Naive thymus-derived CD4-positive, alpha-beta T cell (primary cell): ENCODE measurements at regions not wholly inside any gene's neighbourhood (a gene's known extent, or its start where the extent isn't known, plus 50 kb on each side); places are given as distances from the start of the nearest gene placed in this dataset.

Experiments
- ATAC-seq: fragments of 150-1000 bp; cut with Tn5 transposase; 2 replicates; pipeline ENCODE4 v1.10.0; 2021; ENCODE audit warnings: mild to moderate bottlenecking, moderate library complexity
- CTCF ChIA-PET: fragments of 350-600 bp; sonication (Branson Sonifier 250); formaldehyde crosslinking; loops from one replicate; lab custom pipeline; 2021; ENCODE audit warnings: antibody characterized with exemption; lab: Charles Lee
- POLR2A ChIA-PET: fragments of 350-600 bp; sonication (Branson Sonifier 250); formaldehyde crosslinking; loops from one replicate; lab custom pipeline; 2021; ENCODE audit warnings: antibody characterized with exemption, inconsistent platforms; lab: Charles Lee
- DNase-seq, 9 donors: peaks; one replicate each; pipeline versions ENCODE4 v3.0.0 to v3.0.0-alpha.2; 2020 to 2022; ENCODE audit warnings: mixed read lengths in 1 of 9
- H3K27ac ChIP-seq: one replicate; pipeline ENCODE4 v1.7.0; 2013; ENCODE audit warnings: mild to moderate bottlenecking, low read depth, low read length, moderate library complexity
- H3K27me3 ChIP-seq, 2 donors: one replicate each; pipeline ENCODE4 v1.7.0; 2013; ENCODE audit warnings: low read length in 2 of 2, mild to moderate bottlenecking in 2 of 2, moderate library complexity in 2 of 2; ENCODE audit not compliant: control insufficient read depth in 2 of 2, insufficient read depth in 2 of 2
- H3K36me3 ChIP-seq, 3 experiments: 1 replicate in 2 of 3; 2 replicates in 1 of 3; pipeline ENCODE4 v1.7.0; 2013; ENCODE audit warnings: low read length in 3 of 3, mild to moderate bottlenecking in 3 of 3, moderate library complexity in 1 of 3; ENCODE audit not compliant: insufficient read depth in 3 of 3, control insufficient read depth in 2 of 3
- H3K4me1 ChIP-seq, 2 donors: one replicate each; pipeline ENCODE4 v1.7.0; 2013; ENCODE audit warnings: low read length in 2 of 2, mild to moderate bottlenecking in 2 of 2, moderate library complexity in 1 of 2; ENCODE audit not compliant: control insufficient read depth in 2 of 2, insufficient read depth in 2 of 2
- H3K4me3 ChIP-seq: 2 replicates; pipeline ENCODE4 v1.7.0; 2013; ENCODE audit warnings: mild to moderate bottlenecking, low read length
- H3K9me3 ChIP-seq, 3 experiments: 1 replicate in 2 of 3; 2 replicates in 1 of 3; pipeline ENCODE4 v1.7.0; 2013; ENCODE audit warnings: low read length in 3 of 3; ENCODE audit not compliant: control insufficient read depth in 2 of 3
- H3K27ac Mint-ChIP-seq, 9 donors: one replicate each; pipeline ENCODE4 v1.8.0; 2020 to 2022; ENCODE audit warnings: mixed read lengths in 9 of 9, mild to moderate bottlenecking in 8 of 9, moderate library complexity in 5 of 9, inconsistent platforms in 2 of 9
- H3K27me3 Mint-ChIP-seq, 5 donors: one replicate each; pipeline ENCODE4 v1.8.0; 2021 to 2022; ENCODE audit warnings: mixed read lengths in 5 of 5, mild to moderate bottlenecking in 1 of 5
- H3K36me3 Mint-ChIP-seq, 5 donors: one replicate each; pipeline ENCODE4 v1.8.0; 2020 to 2022; ENCODE audit warnings: mixed read lengths in 5 of 5, mild to moderate bottlenecking in 3 of 5, inconsistent platforms in 1 of 5
- H3K4me1 Mint-ChIP-seq, 7 donors: one replicate each; pipeline ENCODE4 v1.8.0; 2020 to 2022; ENCODE audit warnings: mixed read lengths in 7 of 7, mild to moderate bottlenecking in 3 of 7, inconsistent platforms in 1 of 7
- H3K4me3 Mint-ChIP-seq, 10 donors: one replicate each; pipeline ENCODE4 v1.8.0; 2020 to 2022; ENCODE audit warnings: mild to moderate bottlenecking in 10 of 10, mixed read lengths in 10 of 10, moderate library complexity in 6 of 10, inconsistent platforms in 2 of 10
- H3K9me3 Mint-ChIP-seq, 11 donors: one replicate each; pipeline ENCODE4 v1.8.0; 2020 to 2022; ENCODE audit warnings: mixed read lengths in 11 of 11, mild to moderate bottlenecking in 4 of 11, inconsistent platforms in 1 of 11, moderate library complexity in 1 of 11
- intact Hi-C, 2 donors: fragments of 100-400 bp; cut with micrococcal nuclease; formaldehyde crosslinking; loops; one replicate each; pipeline ENCODE4 v1.15.1; 2023

DNA sequence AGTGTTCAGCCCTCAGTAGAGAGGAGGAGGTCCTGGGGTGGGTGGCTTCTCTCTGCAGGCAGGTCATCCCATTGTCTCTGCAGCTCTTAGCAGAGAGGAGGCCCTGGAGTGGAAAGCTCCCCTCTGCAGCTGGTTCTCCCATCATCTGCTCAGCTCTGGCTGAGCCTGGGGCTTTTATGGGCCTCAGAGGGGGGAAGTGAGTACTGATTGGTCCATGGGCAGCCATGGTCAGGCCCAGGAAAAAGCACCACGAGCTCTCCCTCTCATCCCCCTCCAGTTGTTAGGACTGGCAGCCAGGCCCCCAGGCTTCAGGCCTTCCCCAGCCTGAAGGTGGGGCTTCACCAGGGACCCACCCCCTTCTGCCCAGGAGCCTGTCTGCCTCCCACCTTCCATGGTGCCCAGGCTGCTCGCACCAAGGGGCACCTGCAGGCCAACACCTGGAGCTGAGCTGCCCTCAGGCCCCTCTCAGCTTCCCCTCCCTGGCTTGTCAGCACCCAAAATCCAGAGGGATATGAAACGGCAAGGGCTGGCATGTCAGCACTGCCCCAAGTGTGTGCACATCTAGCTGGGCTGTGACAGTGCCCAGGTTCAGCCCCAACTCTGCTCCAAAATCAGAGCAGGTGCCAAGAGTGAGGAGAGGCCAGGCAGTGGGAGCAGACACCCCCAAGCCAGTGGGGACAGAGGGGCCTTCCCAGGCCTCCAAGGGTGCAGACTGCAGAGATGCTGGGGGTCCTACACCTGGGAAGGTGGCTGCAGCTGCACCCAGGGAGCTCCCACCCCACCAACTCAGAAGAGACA lies 449.0 kb downstream of the MATN1 start:
- Histone ChIP-seq H3K27ac (no peak overlapping the region), H3K36me3 (no peaks in the 10 kb centered on the region), H3K9me3 (no peaks in the 10 kb centered on the region), H3K4me1 (no peaks in the 10 kb centered on the region), H3K27me3 (no peaks in the 10 kb centered on the region), H3K4me3 (no peak overlapping the region)
- Mint-ChIP-seq H3K36me3 (no peaks in the 10 kb centered on the region), H3K4me3 (no peak overlapping the region), H3K27me3 (peaks cover 0 to 19% (median 10%) of the 10 kb centered on the region in 5 donors), H3K9me3 (peaks cover 0 to 5% (median 0%) of the 10 kb centered on the region in 11 donors), H3K27ac (no peak overlapping the region), H3K4me1 (peaks cover 0 to 1% (median 0%) of the 10 kb centered on the region in 7 donors)
- no peak for ATAC-seq
- intact Hi-C loops = no loop called here
- DNase-seq = no peak
- ChIA-PET CTCF (no interaction called here), POLR2A (no interaction called here)

DNA sequence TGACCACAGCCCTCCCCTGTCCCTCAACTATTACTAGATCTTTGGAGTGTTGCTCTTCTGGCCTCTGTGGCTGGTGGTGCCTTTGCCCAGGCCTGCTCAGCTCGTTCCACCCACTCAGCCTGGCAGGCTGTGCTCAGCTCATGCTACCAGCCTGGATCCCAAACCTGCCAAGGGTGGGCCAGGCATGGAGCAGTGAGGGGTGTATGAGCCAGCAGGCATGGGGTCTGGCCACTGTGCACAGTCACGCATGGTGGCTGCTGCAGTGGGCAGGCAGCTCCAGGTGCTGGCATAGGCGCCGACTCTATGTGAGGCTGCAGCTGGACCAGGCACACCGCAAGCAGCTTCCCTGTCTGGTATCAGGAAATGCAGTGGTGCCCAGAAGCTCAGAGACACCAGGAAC lies 449.9 kb downstream of the MATN1 start:
- Histone ChIP-seq H3K27ac (no peak overlapping the region), H3K4me1 (no peaks in the 10 kb centered on the region), H3K27me3 (no peaks in the 10 kb centered on the region), H3K9me3 (no peaks in the 10 kb centered on the region), H3K4me3 (no peak overlapping the region), H3K36me3 (no peaks in the 10 kb centered on the region)
- ChIA-PET CTCF (no interaction called here), POLR2A (no interaction called here)
- Mint-ChIP-seq H3K9me3 (peaks cover 0 to 5% (median 0%) of the 10 kb centered on the region in 11 donors), H3K27ac (no peak overlapping the region), H3K4me1 (peaks cover 0 to 1% (median 0%) of the 10 kb centered on the region in 7 donors), H3K27me3 (peaks cover 0 to 14% (median 13%) of the 10 kb centered on the region in 5 donors), H3K36me3 (no peaks in the 10 kb centered on the region), H3K4me3 (no peak overlapping the region)
- DNase-seq (no peak), ATAC-seq (no peak)
- intact Hi-C loops = no loop called here

DNA sequence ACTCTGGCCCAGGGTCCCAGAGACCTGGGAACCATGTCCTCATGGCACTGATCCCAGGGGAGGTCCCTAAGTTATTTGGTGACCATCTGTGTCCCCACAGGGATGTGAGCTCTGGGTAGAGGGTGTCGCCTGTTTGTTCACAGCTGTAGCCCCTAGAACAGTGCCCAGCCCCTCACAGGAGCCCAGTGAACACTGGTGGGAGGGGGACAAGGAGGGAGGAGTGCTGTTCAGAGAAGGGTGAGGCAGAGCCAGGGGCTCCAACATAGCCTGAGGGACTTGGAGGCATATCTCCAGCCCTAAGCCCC lies 450.4 kb downstream of the MATN1 start:
- peaks cover 0 to 5% (median 0%) of the 10 kb centered on the region in 11 donors for H3K9me3 Mint-ChIP-seq
- DNase-seq (no peak), ATAC-seq (no peak)
- no peak overlapping the region for H3K27ac Mint-ChIP-seq
- intact Hi-C loops = no loop called here
- H3K4me3 Mint-ChIP-seq = no peak overlapping the region
- peaks cover 0 to 14% (median 12%) of the 10 kb centered on the region in 5 donors for H3K27me3 Mint-ChIP-seq
- Histone ChIP-seq H3K4me3 (no peak overlapping the region), H3K4me1 (no peaks in the 10 kb centered on the region), H3K27ac (no peak overlapping the region), H3K36me3 (no peaks in the 10 kb centered on the region), H3K9me3 (no peaks in the 10 kb centered on the region), H3K27me3 (no peaks in the 10 kb centered on the region)
- ChIA-PET CTCF (no interaction called here), POLR2A (no interaction called here)
- H3K4me1 Mint-ChIP-seq = peaks cover 0 to 1% (median 0%) of the 10 kb centered on the region in 7 donors
- no peaks in the 10 kb centered on the region for H3K36me3 Mint-ChIP-seq

DNA sequence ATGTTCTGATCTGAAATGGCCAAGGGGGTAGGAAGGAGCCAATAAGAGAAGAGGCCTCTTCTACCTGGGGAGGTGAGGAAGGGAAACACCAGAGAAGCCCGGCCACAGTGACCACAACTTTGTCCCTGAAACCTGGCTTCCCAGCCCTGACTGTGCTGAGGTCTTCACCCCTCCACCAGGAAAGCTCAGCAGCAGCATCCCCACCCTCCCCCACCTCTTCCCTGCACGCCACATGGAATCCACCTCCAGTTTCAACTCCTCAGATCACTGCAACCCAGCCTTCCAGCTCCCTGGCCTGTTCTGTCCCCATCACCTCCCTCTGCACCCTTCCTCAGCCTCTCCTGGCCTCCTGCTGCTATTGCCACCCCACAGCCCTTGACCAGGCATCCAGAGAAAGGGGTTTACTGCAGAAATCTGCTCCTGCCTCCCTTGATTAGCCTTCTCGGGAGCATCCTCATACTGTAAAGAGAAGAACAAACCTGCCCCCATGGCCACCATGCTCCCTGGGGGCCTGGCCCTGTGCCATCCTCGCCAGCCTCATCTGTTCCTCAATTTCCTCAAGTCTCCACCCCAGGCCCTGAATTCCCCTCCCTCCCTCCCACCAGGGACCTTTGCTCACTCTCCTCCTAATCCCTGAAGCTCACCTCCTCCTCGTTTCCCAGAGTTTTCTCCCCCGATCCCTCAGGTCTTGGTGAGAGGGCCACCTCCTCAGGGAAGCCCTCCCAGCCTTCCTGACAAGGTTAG lies 450.9 kb downstream of the MATN1 start:
- ChIA-PET CTCF (no interaction called here), POLR2A (no interaction called here)
- Histone ChIP-seq H3K36me3 (no peaks in the 10 kb centered on the region), H3K4me3 (no peak overlapping the region), H3K27ac (no peak overlapping the region), H3K4me1 (no peaks in the 10 kb centered on the region), H3K9me3 (no peaks in the 10 kb centered on the region), H3K27me3 (no peaks in the 10 kb centered on the region)
- Mint-ChIP-seq H3K36me3 (no peaks in the 10 kb centered on the region), H3K27ac (no peak overlapping the region), H3K4me1 (peaks cover 0 to 1% (median 0%) of the 10 kb centered on the region in 7 donors), H3K4me3 (no peak overlapping the region), H3K27me3 (peaks cover 0 to 14% (median 9%) of the 10 kb centered on the region in 5 donors), H3K9me3 (peaks cover 0 to 5% (median 0%) of the 10 kb centered on the region in 11 donors)
- DNase-seq (no peak), ATAC-seq (no peak)
- intact Hi-C loops = no loop called here

DNA sequence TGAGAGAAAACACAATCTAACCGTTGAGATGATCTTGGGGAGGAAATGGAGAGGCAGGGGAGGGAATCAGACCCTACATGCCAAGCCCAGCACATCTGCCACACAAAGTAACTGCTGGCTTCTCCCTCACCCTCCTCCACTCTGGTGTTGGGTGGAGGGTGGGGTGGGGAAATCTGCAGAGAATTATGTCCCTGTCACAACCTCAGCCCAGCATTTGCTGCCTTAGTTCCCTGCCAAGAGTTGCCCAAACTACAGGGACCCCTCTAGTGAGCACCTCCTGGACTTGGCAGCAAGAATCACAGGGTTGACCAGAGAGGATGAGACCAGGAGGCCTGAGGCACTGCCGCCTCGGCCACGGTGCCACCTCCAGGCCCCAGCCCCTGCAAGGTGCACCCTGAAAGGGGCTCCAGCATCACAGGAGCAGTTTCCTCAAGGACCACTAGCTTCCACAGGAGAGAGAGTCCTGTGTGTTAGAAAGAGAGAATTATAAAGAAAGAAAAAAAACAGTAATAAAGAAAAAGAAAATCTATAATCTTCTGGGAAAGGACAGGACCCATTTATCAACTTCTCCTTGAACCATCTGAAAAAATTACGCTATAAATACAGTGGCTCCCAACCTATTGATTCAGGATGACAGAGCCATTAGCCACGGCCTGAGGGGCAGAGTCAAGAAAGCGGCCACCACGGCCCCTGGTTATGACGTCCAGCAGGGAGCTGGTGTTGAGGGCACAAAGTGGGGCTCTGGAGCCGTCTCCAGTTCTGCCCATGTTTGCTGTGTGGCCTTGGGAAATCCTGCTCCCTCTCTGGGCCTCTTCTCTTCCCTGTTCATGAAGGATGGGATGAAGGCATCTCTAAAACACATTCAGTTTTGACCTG lies 451.7 kb downstream of the MATN1 start:
- Histone ChIP-seq H3K27ac (no peak overlapping the region), H3K27me3 (no peaks in the 10 kb centered on the region), H3K4me3 (no peak overlapping the region), H3K9me3 (no peaks in the 10 kb centered on the region), H3K36me3 (no peaks in the 10 kb centered on the region), H3K4me1 (no peaks in the 10 kb centered on the region)
- no peak for ATAC-seq
- peaks cover 0 to 14% (median 9%) of the 10 kb centered on the region in 5 donors for H3K27me3 Mint-ChIP-seq
- CTCF ChIA-PET = no interaction called here
- no peak for DNase-seq
- H3K36me3 Mint-ChIP-seq = no peaks in the 10 kb centered on the region
- H3K9me3 Mint-ChIP-seq = peaks cover 0 to 5% (median 0%) of the 10 kb centered on the region in 11 donors
- intact Hi-C loops = no loop called here
- no peak overlapping the region for H3K27ac Mint-ChIP-seq
- H3K4me3 Mint-ChIP-seq = no peak overlapping the region
- POLR2A ChIA-PET = no interaction called here
- H3K4me1 Mint-ChIP-seq = peaks cover 0 to 1% (median 0%) of the 10 kb centered on the region in 7 donors

DNA sequence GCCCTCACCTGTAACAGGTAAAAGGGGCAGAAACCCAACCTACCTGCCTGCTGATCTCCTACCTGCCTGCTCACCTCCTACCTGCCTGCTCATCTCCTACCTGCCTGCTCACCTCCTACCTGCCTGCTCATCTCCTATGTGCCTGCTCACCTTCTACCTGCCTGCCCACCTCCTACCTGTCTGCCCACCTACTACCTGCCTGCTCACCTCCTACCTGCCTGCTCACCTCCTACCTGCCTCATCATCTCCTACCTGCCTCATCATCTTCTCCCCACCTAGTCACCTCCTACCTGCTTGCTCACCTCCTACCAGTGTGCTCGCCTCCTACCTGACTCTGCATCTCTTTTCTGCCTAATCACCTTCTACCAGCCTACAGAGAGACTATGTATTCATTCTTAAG lies 452.9 kb downstream of the MATN1 start:
- H3K9me3 Mint-ChIP-seq = peaks cover 0 to under 1% (median 0%) of the 10 kb centered on the region in 11 donors
- ChIA-PET POLR2A (no interaction called here), CTCF (interaction anchor here (0.7 kb wide), 1 partner anchor 12 kb away, joined by 4 read pairs; no protein-coding TSS in a partner anchor)
- H3K4me1 Mint-ChIP-seq = peaks cover 0 to 1% (median 0%) of the 10 kb centered on the region in 7 donors
- H3K4me3 Mint-ChIP-seq = no peak overlapping the region
- Histone ChIP-seq H3K9me3 (no peaks in the 10 kb centered on the region), H3K4me3 (no peak overlapping the region), H3K27ac (no peak overlapping the region), H3K27me3 (no peaks in the 10 kb centered on the region), H3K36me3 (no peaks in the 10 kb centered on the region), H3K4me1 (no peaks in the 10 kb centered on the region)
- H3K27ac Mint-ChIP-seq = no peak overlapping the region
- peaks cover 0 to 12% (median 10%) of the 10 kb centered on the region in 5 donors for H3K27me3 Mint-ChIP-seq
- no peaks in the 10 kb centered on the region for H3K36me3 Mint-ChIP-seq
- no peak for ATAC-seq
- DNase-seq = no peak
- intact Hi-C loops = no loop called here
